ENCODE measurements at regions not wholly inside any gene's neighbourhood (a gene's known extent, or its start where the extent isn't known, plus 50 kb on each side); places are given as distances from the start of the nearest gene placed in this dataset.

GRCh38 chr7:131139462-131139861 lies 188.2 kb upstream of the MKLN1 start:
- DNase-seq (ENCODE audit: low read depth, low spot score) (no peak), ATAC-seq (no peak)
- no peaks in the 10 kb centered on the region for H3K79me2 ChIP-seq (ENCODE audit: insufficient read depth, low read length)
- H3K4me1 ChIP-seq (ENCODE audit: control insufficient read depth in 1 of 2, insufficient read depth in 2 of 2, low read length in 2 of 2): peaks cover 6 to 7% of the 10 kb centered on the region in 2 experiments; a peak in 3 of 4 replicates
- TF ChIP-seq TCF7L2 (IDR thresholded peaks at IDR 0.05; ENCODE audit: borderline replicate concordance, extremely low read depth, insufficient read depth, insufficient read length): no peak
- TF ChIP-seq SP1 (IDR thresholded peaks at IDR 0.05; ENCODE audit: low read depth): no peak
- TF ChIP-seq FOSL1 (IDR thresholded peaks at IDR 0.05; ENCODE audit: low read depth): no peak
- no peak for TF ChIP-seq CTCF (IDR thresholded peaks at IDR 0.05 in 2 of 3, conservative IDR thresholded peaks at IDR 0.05 in 1 of 3; ENCODE audit: borderline replicate concordance in 1 of 3, insufficient read depth in 1 of 3, low read depth in 2 of 3, low read length in 2 of 3)
- TF ChIP-seq POLR2AphosphoS5 (IDR thresholded peaks at IDR 0.05; ENCODE audit: low read depth, low read length): no peak
- TF ChIP-seq RAD21 (IDR thresholded peaks at IDR 0.05; ENCODE audit: low read depth): no peak
- no peak for TF ChIP-seq SIN3A (IDR thresholded peaks at IDR 0.05; ENCODE audit: low read depth)
- no peak for TF ChIP-seq YY1 (IDR thresholded peaks at IDR 0.05; ENCODE audit: extremely low read depth, insufficient replicate concordance, low read depth, low read length)
- TF ChIP-seq EZH2 (IDR thresholded peaks at IDR 0.05): no peak
- TF ChIP-seq SRF (IDR thresholded peaks at IDR 0.05; ENCODE audit: low read depth): no peak
- TF ChIP-seq MAX (IDR thresholded peaks at IDR 0.05): no peak
- no peak for TF ChIP-seq ZBTB33 (IDR thresholded peaks at IDR 0.05; ENCODE audit: extremely low read depth, insufficient replicate concordance, low read length)
- no peak for TF ChIP-seq CBX3 (IDR thresholded peaks at IDR 0.05; ENCODE audit: low read depth)
- no peak for TF ChIP-seq ATF3 (IDR thresholded peaks at IDR 0.05)
- no peak for TF ChIP-seq EZH2phosphoT487 (IDR thresholded peaks at IDR 0.05; ENCODE audit: borderline replicate concordance)
- intact Hi-C loops (cut with micrococcal nuclease): no loop called here
- H3K9ac ChIP-seq (ENCODE audit: low read length): no peak overlapping the region
- no peaks in the 10 kb centered on the region for H3K36me3 ChIP-seq (ENCODE audit: control insufficient read depth in 1 of 2, insufficient read depth in 2 of 2, low read length in 2 of 2)
- POLR2A ChIA-PET: no interaction called here
- H3K27ac ChIP-seq (ENCODE audit: low read depth, low read length): no peak overlapping the region
- CTCF ChIA-PET: no interaction called here
- H2AFZ ChIP-seq (ENCODE audit: low read depth, low read length, poor library complexity, severe bottlenecking): no peak overlapping the region
- no peaks in the 10 kb centered on the region for H3K9me3 ChIP-seq (ENCODE audit: control insufficient read depth in 1 of 2, insufficient read depth in 1 of 2, low read depth in 1 of 2, low read length in 2 of 2)
- no TSS peak for BruUV-seq (replicated peaks)
- no peak overlapping the region for H3K4me2 ChIP-seq (ENCODE audit: low read length)
- RAD21 ChIA-PET (ENCODE audit: low non-redundant PET in 1 of 2, low total read pairs in 2 of 2, uncharacterized antibody in 2 of 2, unreplicated experiment in 2 of 2): no interaction called here
- H3K27me3 ChIP-seq (ENCODE audit: insufficient read depth, low read length): no peaks in the 10 kb centered on the region
- H3K4me3 ChIP-seq (replicated peaks in 1 of 2; ENCODE audit: low read depth in 1 of 2, low read length in 2 of 2): no peak overlapping the region
- H3K9me2 ChIP-seq (ENCODE audit: insufficient read depth): no peaks in the 10 kb centered on the region
- H4K20me1 ChIP-seq (ENCODE audit: insufficient read depth): no peaks in the 10 kb centered on the region
